ENCODE measurements at regions not wholly inside any gene's neighbourhood (a gene's known extent, or its start where the extent isn't known, plus 50 kb on each side); places are given as distances from the start of the nearest gene placed in this dataset.
A peak's percentile ranks its signal among the peaks of the same experiment; 100 is the strongest.
"Not testable (repeated sequence)": the region's sequence is repeated elsewhere in the genome, so short reads cannot be mapped to it uniquely, and the experiment has no call there.

DNA sequence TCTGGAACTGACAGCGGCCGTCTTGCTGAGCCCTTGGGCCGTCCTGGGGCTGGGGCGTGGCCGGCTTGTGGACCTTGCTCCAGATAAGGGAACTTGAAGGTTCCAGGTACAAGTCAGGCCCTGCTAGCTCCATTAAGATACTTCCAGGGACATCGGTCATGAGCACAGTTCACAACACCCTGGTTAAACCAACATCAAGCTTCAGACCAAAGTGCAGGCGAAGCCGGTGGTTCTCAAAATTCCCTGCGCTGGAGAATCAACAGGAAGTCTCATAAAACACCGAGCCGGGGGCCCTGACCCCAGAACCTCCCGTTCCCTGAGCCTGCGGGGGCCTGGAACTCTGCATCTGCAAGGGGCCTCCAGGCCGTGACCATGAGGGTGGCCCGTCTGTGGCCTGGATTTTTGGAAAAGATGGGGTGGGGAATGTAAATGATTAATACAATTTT, 1043.8 kb downstream of the BRD1 start:
- DNase-seq (ENCODE audit: low spot score) = no peak

- DNase-seq (ENCODE audit: low spot score) = peak; percentile 10
These were observed 1044.7 kb downstream of the BRD1 start for GRCh38 chr22:48782811-48783511.

- DNase-seq (ENCODE audit: low spot score) = no peak
These were observed 1045.3 kb downstream of the BRD1 start for GRCh38 chr22:48782326-48782725.

- DNase-seq (ENCODE audit: low spot score) = no peak
These were observed 1045.8 kb downstream of the BRD1 start for GRCh38 chr22:48781868-48782267.

- no peak for DNase-seq (ENCODE audit: low spot score)
These were observed 1046.3 kb downstream of the BRD1 start for GRCh38 chr22:48781391-48781790.

- DNase-seq (ENCODE audit: low spot score) = no peak
These were observed 1046.9 kb downstream of the BRD1 start for GRCh38 chr22:48780597-48781277.

DNA sequence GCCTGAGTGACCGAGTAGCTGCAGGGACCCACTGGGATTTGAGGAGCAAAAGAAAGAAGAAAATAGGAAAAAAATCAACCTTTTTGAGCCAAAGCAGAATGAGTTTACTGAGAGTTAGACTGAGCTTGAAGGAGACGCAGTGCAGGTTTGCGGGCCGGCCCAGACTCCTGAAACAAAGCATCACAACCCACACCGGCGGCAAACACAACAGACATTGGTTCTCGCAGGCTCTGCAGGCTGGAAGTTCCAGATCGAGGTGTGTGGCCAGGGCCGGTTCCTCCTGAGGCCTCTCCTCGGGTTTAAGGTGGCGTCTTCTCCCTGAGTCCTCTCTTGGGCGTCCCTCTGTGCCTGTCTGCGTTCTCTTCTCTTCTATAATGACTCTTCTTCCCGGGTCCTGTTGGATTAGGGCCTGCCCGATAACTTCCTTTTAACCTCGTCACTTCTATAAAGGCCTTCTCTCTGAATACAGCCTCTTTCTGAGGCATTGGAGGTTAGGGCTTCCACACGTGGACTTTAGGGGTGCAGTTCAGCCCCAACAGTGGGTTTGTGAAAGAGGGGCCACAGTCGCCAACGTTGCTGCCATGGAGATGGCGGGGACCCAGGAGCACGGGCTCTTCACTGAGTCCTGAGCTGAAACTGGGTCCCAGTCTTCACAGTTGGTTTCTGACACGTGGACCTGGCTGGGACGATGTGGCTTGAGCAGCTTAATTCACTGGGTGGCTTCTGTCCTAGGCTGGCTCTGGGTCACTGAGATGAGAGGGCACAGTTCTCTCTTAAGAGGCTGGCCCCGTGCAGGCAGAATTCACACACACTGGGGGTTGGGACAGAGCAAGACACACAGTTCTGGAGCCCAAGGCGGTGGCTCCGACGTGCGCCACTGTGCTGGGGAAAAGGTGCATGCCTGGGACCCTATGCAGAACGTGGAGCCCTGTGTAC, 1047.7 kb downstream of the BRD1 start:
- no peak for DNase-seq (ENCODE audit: low spot score)

GRCh38 chr22:48779211-48779643, 1048.4 kb downstream of the BRD1 start:
- no peak for DNase-seq (ENCODE audit: low spot score)

GRCh38 chr22:48778308-48779195, 1049.1 kb downstream of the BRD1 start:
- no peak for DNase-seq (ENCODE audit: low spot score)

DNA sequence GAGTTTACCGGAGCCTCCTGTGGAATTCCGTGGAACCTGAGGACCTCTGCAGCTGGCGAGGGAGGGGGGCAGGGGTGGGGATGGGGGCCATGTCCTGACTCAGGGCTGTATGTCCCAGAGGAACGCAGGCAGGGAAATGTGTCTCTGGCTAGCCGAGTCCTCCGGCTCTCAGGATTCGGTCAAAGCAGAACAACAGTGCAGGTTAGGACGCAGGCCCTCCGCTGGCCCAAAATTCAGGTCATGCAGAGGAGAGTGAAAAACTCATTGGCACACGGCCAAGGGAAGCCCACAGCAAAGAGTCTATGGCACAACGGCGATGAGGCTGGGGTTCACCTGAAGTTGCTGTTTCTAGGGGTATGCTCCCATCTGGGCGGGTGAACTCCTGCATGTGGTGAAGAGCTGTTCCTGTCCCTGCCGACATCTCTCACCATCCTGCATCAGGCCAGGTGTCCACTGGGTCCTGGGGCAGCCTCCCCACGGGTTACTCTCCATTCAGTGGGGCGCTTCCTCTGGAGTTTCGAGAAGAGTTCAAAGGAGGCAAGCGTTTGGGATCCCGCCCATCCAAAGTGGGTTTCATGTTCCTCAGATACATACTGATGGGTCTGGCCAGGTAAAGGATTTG, 1055.3 kb downstream of the BRD1 start:
- no peak for DNase-seq (ENCODE audit: low spot score)

DNA sequence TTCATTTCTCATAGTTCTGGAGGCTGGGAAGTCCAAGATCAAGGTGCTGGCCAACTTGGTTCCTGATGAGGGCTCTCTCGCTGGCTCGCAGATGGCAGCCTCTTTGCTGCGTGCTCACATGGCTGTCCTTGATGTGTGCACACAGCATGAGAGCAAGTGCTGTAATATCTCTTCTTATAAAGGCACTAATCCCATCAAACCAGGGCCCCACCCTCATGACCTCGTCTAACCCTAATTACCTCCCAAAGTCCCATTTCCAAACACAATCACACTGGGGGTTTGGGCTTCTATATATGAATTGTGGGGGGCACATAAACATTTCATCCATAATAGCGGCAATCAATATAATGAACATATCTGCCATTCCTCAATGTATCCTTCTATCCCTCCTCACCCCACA, 1062.1 kb downstream of the BRD1 start:
- no peak for DNase-seq (ENCODE audit: low spot score)

- DNase-seq (ENCODE audit: low spot score) = no peak
These were observed 1066.1 kb downstream of the BRD1 start for GRCh38 chr22:48761546-48761945.

DNA sequence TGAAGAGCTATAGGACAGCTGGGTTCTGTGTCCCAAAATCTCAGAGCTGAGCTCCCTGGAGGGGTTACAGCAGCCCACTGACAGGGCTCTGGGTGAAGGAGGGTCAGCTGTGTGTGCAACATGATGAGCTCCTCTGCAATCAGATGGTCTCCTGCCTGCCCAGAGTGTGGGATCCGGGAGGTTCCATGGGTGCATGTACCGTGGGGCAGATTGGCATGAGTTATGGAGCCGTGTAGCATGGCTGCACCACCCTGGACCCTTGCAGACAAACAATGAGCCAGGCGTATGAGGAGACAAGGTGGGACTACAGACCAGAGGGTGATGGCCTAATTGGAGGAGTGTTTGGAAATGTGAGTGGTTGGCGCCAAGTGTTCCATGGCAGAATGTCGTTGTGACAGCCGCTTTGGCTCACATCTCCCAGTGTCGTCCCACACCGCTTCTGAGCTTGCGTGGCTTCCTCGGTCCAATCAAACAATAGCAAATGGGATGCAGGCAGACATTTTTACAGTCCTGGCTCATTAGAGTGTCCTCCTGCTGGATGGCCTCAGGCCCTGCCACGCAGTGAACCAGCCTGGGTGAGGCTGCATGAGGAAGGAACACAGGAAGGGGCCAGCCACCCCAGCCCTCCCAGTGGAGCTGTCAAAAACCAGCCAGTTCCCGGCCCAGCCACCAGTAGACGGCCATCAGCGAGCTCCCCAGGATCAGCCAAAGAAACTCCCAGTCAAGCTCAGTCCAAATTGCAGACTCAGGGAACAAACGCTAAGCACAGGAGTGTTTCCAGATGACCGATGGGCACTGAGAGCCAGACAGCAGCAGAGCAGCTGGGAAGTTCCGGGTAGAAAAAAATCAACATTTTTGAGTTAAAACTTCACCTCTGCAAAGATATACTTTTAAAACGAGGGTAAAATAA, 1066.9 kb downstream of the BRD1 start:
- no peak for DNase-seq (ENCODE audit: low spot score)

DNA sequence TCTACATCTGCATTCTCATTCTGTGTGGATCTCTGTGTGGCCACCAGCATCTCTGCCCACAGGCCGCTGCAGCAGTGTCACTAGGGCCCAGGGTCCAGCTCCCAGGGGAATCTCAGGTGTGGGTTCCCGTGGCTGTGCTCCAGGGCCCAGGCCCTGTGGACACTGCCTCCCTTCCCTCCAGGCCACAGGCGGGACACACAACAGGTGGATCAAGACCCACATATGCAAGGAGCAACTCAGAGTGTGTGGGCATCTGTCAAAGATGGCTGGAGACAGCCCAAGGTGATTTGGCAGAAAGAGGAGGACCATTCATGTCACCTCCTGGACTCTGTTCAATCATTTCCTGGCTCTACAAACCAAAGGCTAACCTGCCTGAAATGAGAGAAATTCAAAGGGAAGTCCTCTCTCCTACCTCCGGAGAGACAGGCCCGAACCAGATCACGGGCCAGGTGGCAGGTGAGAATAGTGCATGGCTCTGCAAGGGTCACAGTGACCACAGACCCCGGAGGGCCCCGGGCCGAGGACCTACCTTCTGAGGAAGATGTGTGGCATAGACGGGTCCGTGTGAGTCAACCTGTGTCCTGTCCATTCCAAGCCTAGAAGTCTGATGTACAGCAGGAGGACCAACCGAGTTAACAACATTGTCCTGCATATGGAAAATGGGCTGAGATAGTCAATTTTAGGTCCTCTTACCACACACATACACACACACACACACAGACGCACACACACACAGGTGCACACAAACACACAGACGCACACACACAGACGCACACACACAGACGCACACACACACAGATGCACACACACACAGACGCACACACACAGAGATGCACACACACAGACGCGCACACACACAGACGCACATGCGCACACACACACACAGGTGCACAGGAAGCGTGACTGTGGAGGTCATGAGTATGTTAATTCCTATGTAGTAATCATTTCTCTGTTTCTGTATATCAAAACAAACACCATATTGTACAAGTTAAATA, 1068.5 kb downstream of the BRD1 start:
- no peak for DNase-seq (ENCODE audit: low spot score)

DNA sequence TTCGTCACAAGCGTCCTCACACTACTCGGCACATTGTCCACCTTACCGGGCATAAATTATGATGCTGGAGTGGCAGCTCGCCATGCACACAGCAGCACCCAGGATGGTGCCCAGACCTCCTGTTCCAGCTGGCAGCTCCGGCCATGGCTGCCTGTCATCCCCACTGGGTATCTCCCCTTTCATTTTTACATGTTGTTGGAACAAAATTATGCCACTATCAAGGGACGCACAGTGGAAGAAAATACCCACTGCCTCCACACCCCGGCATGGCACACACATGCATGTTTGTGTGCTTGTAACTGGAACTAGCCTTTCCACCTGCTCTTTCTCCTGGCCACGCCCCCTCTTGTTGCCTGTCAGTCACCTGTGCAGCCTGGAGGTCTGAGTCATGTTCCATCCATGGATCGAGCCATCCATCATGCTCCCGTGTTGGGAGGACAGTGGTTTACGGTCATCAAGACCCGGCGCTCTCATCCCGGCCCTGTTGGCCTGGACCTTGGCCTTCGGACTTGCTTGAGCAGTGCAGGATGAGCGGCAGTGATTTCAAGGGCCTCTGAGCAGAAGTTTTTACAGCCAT, 1069.6 kb downstream of the BRD1 start:
- DNase-seq (ENCODE audit: low spot score) = no peak

GRCh38 chr22:48757581-48757980, 1070.1 kb downstream of the BRD1 start:
- DNase-seq (ENCODE audit: low spot score) = no peak

- not testable (repeated sequence) for DNase-seq (ENCODE audit: low spot score)
These were observed 1070.5 kb downstream of the BRD1 start for GRCh38 chr22:48757135-48757534.

Measured in HT-29 (cell line).